ENCODE measurements at regions not wholly inside any gene's neighbourhood (a gene's known extent, or its start where the extent isn't known, plus 50 kb on each side); places are given as distances from the start of the nearest gene placed in this dataset.
A peak's percentile ranks its signal among the peaks of the same experiment; 100 is the strongest.

DNA sequence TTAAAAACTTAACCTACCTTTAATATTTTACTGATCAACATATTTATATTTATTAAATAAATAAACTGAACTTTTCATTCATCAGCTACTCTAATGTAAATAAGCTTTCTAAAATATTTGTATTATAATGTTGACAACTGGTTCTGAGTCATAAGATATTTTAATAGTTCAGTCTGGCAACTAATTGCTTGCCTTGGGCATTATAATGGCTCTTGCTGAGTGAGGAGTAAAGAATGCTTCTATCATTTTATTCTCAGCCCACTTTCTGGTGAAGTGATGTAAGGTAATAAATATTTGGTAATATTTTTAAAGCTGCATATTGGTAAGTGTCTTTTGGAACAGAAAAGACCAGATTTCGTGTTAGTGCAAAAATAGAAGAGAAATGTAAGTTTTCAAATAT is 81.5 kb downstream of the DIPK2A start:
- ChIA-PET POLR2A (interaction anchor here (0.6 to 2.1 kb wide), 4 partner anchors 44 to 1669 kb away, joined by 4 to 19 read pairs (median 10); partner anchors contain the start of gene DIPK2A), CTCF (interaction anchor here (0.6 to 1.4 kb wide), 4 partner anchors 9 to 122 kb away, joined by 3 to 5 read pairs (median 4); no protein-coding TSS in a partner anchor)
- Histone ChIP-seq H3K27me3 (ENCODE audit: control insufficient read depth, insufficient read depth, low read length) (no peaks in the 10 kb centered on the region), H3K27ac (ENCODE audit: low read depth, low read length) (no peak overlapping the region), H3K4me3 (ENCODE audit: low read depth, low read length) (no peak overlapping the region), H3K9me3 (ENCODE audit: control insufficient read depth, insufficient read depth, low read length) (no peaks in the 10 kb centered on the region)
- TF ChIP-seq, protein P1, sequence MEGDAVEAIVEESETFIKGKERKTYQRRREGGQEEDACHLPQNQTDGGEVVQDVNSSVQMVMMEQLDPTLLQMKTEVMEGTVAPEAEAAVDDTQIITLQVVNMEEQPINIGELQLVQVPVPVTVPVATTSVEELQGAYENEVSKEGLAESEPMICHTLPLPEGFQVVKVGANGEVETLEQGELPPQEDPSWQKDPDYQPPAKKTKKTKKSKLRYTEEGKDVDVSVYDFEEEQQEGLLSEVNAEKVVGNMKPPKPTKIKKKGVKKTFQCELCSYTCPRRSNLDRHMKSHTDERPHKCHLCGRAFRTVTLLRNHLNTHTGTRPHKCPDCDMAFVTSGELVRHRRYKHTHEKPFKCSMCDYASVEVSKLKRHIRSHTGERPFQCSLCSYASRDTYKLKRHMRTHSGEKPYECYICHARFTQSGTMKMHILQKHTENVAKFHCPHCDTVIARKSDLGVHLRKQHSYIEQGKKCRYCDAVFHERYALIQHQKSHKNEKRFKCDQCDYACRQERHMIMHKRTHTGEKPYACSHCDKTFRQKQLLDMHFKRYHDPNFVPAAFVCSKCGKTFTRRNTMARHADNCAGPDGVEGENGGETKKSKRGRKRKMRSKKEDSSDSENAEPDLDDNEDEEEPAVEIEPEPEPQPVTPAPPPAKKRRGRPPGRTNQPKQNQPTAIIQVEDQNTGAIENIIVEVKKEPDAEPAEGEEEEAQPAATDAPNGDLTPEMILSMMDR (IDR thresholded peaks at IDR 0.05; ENCODE audit: low read depth, low read length) = no peak
- peak; percentile 34 for DNase-seq (ENCODE audit: low read depth, low spot score)

DNA sequence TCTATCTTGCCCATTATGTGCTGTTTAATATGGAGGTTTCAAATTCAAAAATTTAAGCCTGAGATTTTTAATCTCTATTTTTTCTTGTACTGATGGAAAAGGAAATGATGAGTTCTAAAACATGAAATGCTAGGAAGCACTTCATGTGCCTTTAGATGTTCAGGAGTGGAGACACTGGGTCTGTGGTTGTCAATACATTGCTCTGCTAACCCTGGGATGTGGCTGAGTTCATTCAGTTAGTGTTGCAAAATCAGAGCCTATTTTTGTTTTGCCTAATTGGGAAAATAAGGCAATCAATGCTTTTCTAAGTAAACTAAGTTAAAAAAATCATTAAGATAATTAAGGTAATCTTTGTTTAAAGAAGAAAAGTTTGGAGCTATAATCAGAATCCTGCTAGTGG is 83.1 kb downstream of the DIPK2A start:
- Histone ChIP-seq H3K27ac (ENCODE audit: low read depth, low read length) (no peak overlapping the region), H3K27me3 (ENCODE audit: control insufficient read depth, insufficient read depth, low read length) (no peaks in the 10 kb centered on the region), H3K4me3 (ENCODE audit: low read depth, low read length) (no peak overlapping the region), H3K9me3 (ENCODE audit: control insufficient read depth, insufficient read depth, low read length) (no peaks in the 10 kb centered on the region)
- POLR2A ChIA-PET = no interaction called here
- DNase-seq (ENCODE audit: low read depth, low spot score) = no peak
- TF ChIP-seq, protein P1 (IDR thresholded peaks at IDR 0.05; ENCODE audit: low read depth, low read length) = no peak
- CTCF ChIA-PET = no interaction called here

DNA sequence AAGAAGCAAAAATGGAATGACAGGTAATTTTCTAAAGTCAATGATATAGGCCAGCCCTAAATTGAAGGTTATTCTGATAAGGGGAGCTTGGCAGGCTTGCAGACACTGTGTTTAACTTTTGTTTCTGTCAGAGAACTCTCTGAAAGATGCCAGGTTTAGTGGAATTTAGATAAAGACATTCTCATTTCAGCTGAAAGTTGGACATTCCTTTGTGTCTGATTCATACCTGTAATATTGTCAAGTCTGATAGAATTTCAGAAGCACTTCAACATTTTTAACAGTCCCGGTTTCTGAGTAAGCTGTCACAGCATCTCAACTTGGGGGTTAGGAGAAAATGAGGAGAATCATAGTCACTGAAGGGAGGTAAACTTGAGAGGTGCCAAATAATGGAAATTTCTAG is 84.0 kb downstream of the DIPK2A start:
- ChIA-PET POLR2A (no interaction called here), CTCF (no interaction called here)
- TF ChIP-seq, protein P1 (IDR thresholded peaks at IDR 0.05; ENCODE audit: low read depth, low read length) = no peak
- Histone ChIP-seq H3K4me3 (ENCODE audit: low read depth, low read length) (no peak overlapping the region), H3K9me3 (ENCODE audit: control insufficient read depth, insufficient read depth, low read length) (no peaks in the 10 kb centered on the region), H3K27ac (ENCODE audit: low read depth, low read length) (no peak overlapping the region), H3K27me3 (ENCODE audit: control insufficient read depth, insufficient read depth, low read length) (no peaks in the 10 kb centered on the region)
- no peak for DNase-seq (ENCODE audit: low read depth, low spot score)

DNA sequence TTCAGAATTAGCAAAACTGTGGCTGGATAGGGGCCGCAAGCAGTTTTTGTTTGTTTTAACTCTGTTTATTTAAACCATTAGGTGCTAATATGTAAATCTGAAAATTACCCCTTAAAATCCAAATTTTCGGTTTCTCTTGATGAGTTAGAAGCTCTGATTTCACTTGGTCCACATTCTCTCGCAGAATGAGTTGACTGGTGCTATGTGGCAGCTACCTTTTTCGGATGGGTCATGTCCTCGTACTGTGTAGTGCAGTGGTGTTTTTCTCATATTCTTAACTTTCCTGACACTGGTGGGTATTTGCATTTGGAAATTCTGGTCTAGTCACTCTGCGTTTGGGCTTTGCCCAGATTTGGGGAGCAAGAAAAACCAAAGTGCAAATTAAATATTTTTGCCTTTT is 87.1 kb downstream of the DIPK2A start:
- POLR2A ChIA-PET = no interaction called here
- DNase-seq (ENCODE audit: low read depth, low spot score) = no peak
- Histone ChIP-seq H3K9me3 (ENCODE audit: control insufficient read depth, insufficient read depth, low read length) (no peaks in the 10 kb centered on the region), H3K4me3 (ENCODE audit: low read depth, low read length) (no peak overlapping the region), H3K27me3 (ENCODE audit: control insufficient read depth, insufficient read depth, low read length) (no peaks in the 10 kb centered on the region), H3K27ac (ENCODE audit: low read depth, low read length) (no peak overlapping the region)
- TF ChIP-seq, protein P1 (IDR thresholded peaks at IDR 0.05; ENCODE audit: low read depth, low read length) = no peak
- CTCF ChIA-PET = interaction anchor here (0.7 kb wide), 1 partner anchor 15 kb away, joined by 4 read pairs; no protein-coding TSS in a partner anchor

DNA sequence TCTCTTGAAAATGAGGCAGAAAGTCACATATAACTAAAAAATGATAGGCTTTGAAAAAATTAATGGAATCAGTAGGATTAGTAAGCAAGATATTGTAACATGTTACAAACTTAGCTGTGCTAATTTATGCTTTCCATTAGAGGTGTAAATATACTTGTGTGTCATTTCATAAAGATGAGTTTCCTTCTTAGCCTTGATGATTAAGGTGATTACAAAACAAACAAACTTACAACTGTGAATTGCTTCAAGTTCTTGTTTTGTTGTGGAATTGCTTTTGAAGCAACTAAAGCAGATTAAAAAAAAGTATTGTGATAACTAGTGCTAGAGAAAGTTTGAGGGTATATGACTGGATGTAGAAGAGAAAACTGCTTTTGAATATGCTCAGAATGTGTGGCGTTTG is 87.9 kb downstream of the DIPK2A start:
- ChIA-PET CTCF (interaction anchor here (0.7 kb wide), 1 partner anchor 15 kb away, joined by 4 read pairs; no protein-coding TSS in a partner anchor), POLR2A (no interaction called here)

More for the DNA sequence above, 87.9 kb downstream of the DIPK2A start:
- Histone ChIP-seq H3K27ac (ENCODE audit: low read depth, low read length) (no peak overlapping the region), H3K27me3 (ENCODE audit: control insufficient read depth, insufficient read depth, low read length) (no peaks in the 10 kb centered on the region), H3K4me3 (ENCODE audit: low read depth, low read length) (no peak overlapping the region), H3K9me3 (ENCODE audit: control insufficient read depth, insufficient read depth, low read length) (no peaks in the 10 kb centered on the region)
- no peak for DNase-seq (ENCODE audit: low read depth, low spot score)
- TF ChIP-seq, protein P1 (IDR thresholded peaks at IDR 0.05; ENCODE audit: low read depth, low read length) = no peak
